ENCODE measurements at regions not wholly inside any gene's neighbourhood (a gene's known extent, or its start where the extent isn't known, plus 50 kb on each side); places are given as distances from the start of the nearest gene placed in this dataset.

- intact Hi-C loops (cut with micrococcal nuclease) = no loop called here
- no peaks in the 10 kb centered on the region; the same call in 1 of the 2 replicates for H3K9me3 ChIP-seq (replicated peaks; ENCODE audit: control insufficient read depth, insufficient read depth, low read depth, low read length)
- no peak overlapping the region for H3K4me3 ChIP-seq
- no peaks in the 10 kb centered on the region for H3K4me1 ChIP-seq (replicated peaks in 1 of 2; ENCODE audit: control insufficient read depth in 2 of 2, insufficient read depth in 2 of 2, low read length in 2 of 2)
- FAIRE-seq = no peak
- no peaks in the 10 kb centered on the region for H3K9me1 ChIP-seq (ENCODE audit: control insufficient read depth, insufficient read depth, low read length)
- ChIA-PET CTCF (ENCODE audit: low intra/inter-chr PET ratio) (no interaction called here), POLR2A (no interaction called here)
- no peak overlapping the region for H3K9ac ChIP-seq (ENCODE audit: insufficient read depth in 1 of 2, low read depth in 2 of 2, low read length in 2 of 2)
- TF ChIP-seq ATF3 (IDR thresholded peaks at IDR 0.05) = peak; percentile 24; the same call in 1 of the 2 replicates
- TF ChIP-seq ATF3 (CRISPR knock-in tag; conservative IDR thresholded peaks at IDR 0.05) = no peak
- TF ChIP-seq ZNF695 (CRISPR knock-in tag; IDR thresholded peaks at IDR 0.05) = no peak
- no peak for TF ChIP-seq CBFA2T3 (IDR thresholded peaks at IDR 0.05)
- no peak for TF ChIP-seq PYGO2 (tag; IDR thresholded peaks at IDR 0.05)
- no peak for TF ChIP-seq ZC3H11A (IDR thresholded peaks at IDR 0.05; ENCODE audit: low read depth, low read length)
- no peak for TF ChIP-seq U2AF1 (optimal IDR thresholded peaks at IDR 0.05; ENCODE audit: low read depth, low read length)
- in situ Hi-C loops (cut with MboI) = no loop called here
- WGBS (ENCODE audit: insufficient coverage, low coverage, missing lambda C conversion rate) = 0% methylated on average over 6 of the region's 6 CpGs
- no peaks in the 10 kb centered on the region for H3K27me3 ChIP-seq (ENCODE audit: control insufficient read depth in 2 of 2, insufficient read depth in 2 of 2, low read length in 2 of 2)
- no peaks in the 10 kb centered on the region for H3K36me3 ChIP-seq (ENCODE audit: control insufficient read depth, insufficient read depth, low read length)
- no peak for ATAC-seq
- no peak overlapping the region for H3K4me2 ChIP-seq (ENCODE audit: insufficient read depth, low read length)
- no peak for DNase-seq (ENCODE audit: extremely low read depth in 1 of 4, low spot score in 3 of 4)
- H3K79me2 ChIP-seq (ENCODE audit: control insufficient read depth, insufficient read depth, low read length) = no peaks in the 10 kb centered on the region
- BruUV-seq (replicated peaks) = no TSS peak
- H2AFZ ChIP-seq (ENCODE audit: low read depth, low read length) = no peak overlapping the region
- no peaks in the 10 kb centered on the region for H4K20me1 ChIP-seq (replicated peaks; ENCODE audit: control insufficient read depth, insufficient read depth, low read length)
- H3K27ac ChIP-seq (ENCODE audit: extremely low read depth, low read depth, low read length) = no peak overlapping the region
These were observed 115.3 kb downstream of the HS3ST1 start for GRCh38 chr4:11313157-11313943.
